Left lung (tissue), 4 donors: ENCODE measurements at regions not wholly inside any gene's neighbourhood (a gene's known extent, or its start where the extent isn't known, plus 50 kb on each side); places are given as distances from the start of the nearest gene placed in this dataset.

ENCODE experiments used
- ATAC-seq: fragments of 200-7000 bp; cut with Tn5 transposase; one replicate; pipeline ENCODE4 v1.9.1; 2020; ENCODE audit warnings: moderate library complexity
- DNase-seq, 4 donors: peaks; one replicate each; pipeline ENCODE4 v3.0.0-alpha.2; 2013 to 2020
- H3K27ac ChIP-seq, 2 donors: fragments of 200-600 bp; sonication (generic) in 1 of 2; one replicate each; pipeline versions ENCODE4 v1.5.0 to v1.8.0; 2020 to 2021
- H3K27me3 ChIP-seq, 2 donors: fragments of 200-600 bp; sonication (generic) in 1 of 2; one replicate each; pipeline versions ENCODE4 v1.5.0 to v1.8.0; 2020 to 2021
- H3K36me3 ChIP-seq, 2 donors: fragments of 200-600 bp; sonication (generic) in 1 of 2; one replicate each; pipeline versions ENCODE4 v1.5.0 to v1.8.0; 2020 to 2021
- H3K4me1 ChIP-seq, 2 donors: fragments of 200-600 bp; one replicate each; pipeline ENCODE4 v1.8.0; 2021
- H3K4me3 ChIP-seq, 2 donors: fragments of 200-600 bp; sonication (generic) in 1 of 2; one replicate each; pipeline versions ENCODE4 v1.5.0 to v1.8.0; 2020 to 2021; ENCODE audit warnings: mild to moderate bottlenecking in 1 of 2
- H3K9me3 ChIP-seq, 2 donors: fragments of 200-600 bp; sonication (generic) in 1 of 2; one replicate each; pipeline versions ENCODE4 v1.5.0 to v1.8.0; 2020 to 2021
- intact Hi-C, 2 donors: fragments of 100-400 bp; cut with DNase I; formaldehyde crosslinking; loops; one replicate each; pipeline versions ENCODE4 v1.11.2 to v1.14.2; 2022
- TF ChIP-seq, protein P1 (sequence below), 2 donors: fragments of 200-600 bp; sonication (generic) in 1 of 2; IDR thresholded peaks; one replicate each; pipeline versions ENCODE4 v1.5.0 to v1.8.0; 2021; ENCODE audit warnings: antibody characterized with exemption in 2 of 2
- donor health status: DM: no; HTN: yes; CAD: no.
- donor health status: DM: no; HTN: no; CAD: no.

DNA sequence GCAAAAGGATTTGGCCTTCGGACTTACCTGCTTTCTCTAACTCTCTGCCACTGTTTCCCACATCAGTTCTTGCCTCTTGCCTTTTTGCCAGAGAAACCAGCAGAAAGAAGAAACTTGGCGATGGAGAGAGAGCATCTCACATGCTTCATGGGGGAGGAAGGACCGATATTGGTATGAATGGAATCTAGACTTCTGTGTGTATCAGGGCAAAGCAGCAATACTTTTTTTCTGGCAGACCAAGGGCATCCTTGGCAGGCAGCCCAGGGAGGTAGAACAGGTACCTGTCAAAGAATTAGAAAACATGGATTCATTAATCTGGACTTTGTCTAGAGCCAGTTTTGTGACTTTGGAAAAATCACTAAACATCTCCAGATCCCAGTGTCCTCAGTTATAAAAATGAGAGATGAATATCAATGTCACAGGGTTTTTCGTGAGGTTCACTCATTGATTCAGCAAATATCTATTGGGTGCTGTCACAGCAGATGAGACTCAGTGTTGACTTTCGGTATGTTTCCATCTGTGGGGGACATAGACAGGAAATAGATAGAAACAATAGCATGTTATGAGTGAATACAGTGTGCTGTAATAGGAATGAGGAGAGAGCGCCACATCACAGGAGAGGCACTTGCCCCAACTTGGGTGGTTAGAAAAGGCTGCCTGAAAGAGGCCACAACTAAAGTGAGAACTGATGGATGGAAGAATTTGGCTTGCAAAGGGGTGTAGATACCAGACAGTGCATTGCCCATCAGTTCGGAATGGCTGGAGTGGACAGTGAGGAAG, 114.1 kb downstream of the CD83 start:
- intact Hi-C loops, result no loop called here
- no peak overlapping the region for H3K4me3 ChIP-seq
- H3K27ac ChIP-seq, result no peak overlapping the region
- DNase-seq, result no peak
- TF ChIP-seq, protein P1, sequence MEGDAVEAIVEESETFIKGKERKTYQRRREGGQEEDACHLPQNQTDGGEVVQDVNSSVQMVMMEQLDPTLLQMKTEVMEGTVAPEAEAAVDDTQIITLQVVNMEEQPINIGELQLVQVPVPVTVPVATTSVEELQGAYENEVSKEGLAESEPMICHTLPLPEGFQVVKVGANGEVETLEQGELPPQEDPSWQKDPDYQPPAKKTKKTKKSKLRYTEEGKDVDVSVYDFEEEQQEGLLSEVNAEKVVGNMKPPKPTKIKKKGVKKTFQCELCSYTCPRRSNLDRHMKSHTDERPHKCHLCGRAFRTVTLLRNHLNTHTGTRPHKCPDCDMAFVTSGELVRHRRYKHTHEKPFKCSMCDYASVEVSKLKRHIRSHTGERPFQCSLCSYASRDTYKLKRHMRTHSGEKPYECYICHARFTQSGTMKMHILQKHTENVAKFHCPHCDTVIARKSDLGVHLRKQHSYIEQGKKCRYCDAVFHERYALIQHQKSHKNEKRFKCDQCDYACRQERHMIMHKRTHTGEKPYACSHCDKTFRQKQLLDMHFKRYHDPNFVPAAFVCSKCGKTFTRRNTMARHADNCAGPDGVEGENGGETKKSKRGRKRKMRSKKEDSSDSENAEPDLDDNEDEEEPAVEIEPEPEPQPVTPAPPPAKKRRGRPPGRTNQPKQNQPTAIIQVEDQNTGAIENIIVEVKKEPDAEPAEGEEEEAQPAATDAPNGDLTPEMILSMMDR (IDR thresholded peaks at IDR 0.05), result no peak
- no peaks in the 10 kb centered on the region for H3K27me3 ChIP-seq
- H3K9me3 ChIP-seq, result no peaks in the 10 kb centered on the region
- no peaks in the 10 kb centered on the region for H3K36me3 ChIP-seq
- no peak for ATAC-seq
- no peaks in the 10 kb centered on the region for H3K4me1 ChIP-seq

GRCh38 chr6:14232889-14233288, 115.3 kb downstream of the CD83 start:
- ATAC-seq (no peak), DNase-seq (no peak)
- no peak overlapping the region for H3K27ac ChIP-seq
- no peaks in the 10 kb centered on the region for H3K4me1 ChIP-seq
- H3K9me3 ChIP-seq, result no peaks in the 10 kb centered on the region
- H3K4me3 ChIP-seq, result no peak overlapping the region
- intact Hi-C loops, result no loop called here
- TF ChIP-seq, protein P1 (IDR thresholded peaks at IDR 0.05), result no peak
- no peaks in the 10 kb centered on the region for H3K36me3 ChIP-seq
- H3K27me3 ChIP-seq, result no peaks in the 10 kb centered on the region

DNA sequence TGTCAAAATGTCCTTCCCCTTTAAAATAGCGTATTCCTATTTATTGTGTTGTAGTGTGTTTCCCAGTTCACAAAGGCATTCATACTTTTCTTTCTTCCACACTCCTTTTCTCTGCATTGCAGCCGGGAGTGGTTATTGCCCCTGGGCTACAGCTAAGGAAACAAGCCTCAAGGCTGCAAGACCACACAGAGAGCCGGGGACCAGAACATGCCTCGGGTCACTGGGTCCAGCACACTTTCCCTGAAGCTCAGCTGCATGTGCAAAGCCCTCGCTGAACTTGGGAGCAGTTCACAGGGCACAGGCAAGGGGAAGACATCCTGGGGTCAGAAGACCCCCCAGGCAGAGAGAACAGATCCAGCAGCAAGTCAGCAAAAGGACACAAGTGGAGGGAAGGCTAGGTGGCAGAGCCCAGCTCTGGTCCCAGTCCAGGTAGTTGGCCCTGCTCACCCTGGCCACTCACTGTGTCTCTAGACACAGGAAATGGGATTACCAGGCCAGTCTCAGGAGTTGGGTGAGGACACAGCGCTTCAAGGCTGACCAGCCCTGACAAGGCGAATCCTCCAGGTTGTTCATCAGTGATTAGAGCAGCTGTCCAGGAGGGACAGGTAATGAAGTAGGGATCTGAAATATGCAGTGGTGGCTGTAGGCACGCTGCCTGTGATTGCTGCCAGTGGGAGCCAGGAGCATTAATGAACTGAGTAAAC, 118.2 kb downstream of the CD83 start:
- DNase-seq, result no peak
- no peak for ATAC-seq
- Histone ChIP-seq H3K36me3 (no peaks in the 10 kb centered on the region), H3K27me3 (no peaks in the 10 kb centered on the region), H3K4me1 (peaks cover 0 to under 1% of the 10 kb centered on the region in 2 donors), H3K4me3 (no peak overlapping the region), H3K9me3 (peaks cover 0 to 3% of the 10 kb centered on the region in 2 donors), H3K27ac (no peak overlapping the region)
- intact Hi-C loops, result no loop called here
- TF ChIP-seq, protein P1 (IDR thresholded peaks at IDR 0.05), result no peak

GRCh38 chr6:14239097-14239496, 121.5 kb downstream of the CD83 start:
- H3K27ac ChIP-seq, result no peak overlapping the region
- no peaks in the 10 kb centered on the region for H3K27me3 ChIP-seq
- H3K36me3 ChIP-seq, result no peaks in the 10 kb centered on the region
- TF ChIP-seq, protein P1 (IDR thresholded peaks at IDR 0.05), result no peak
- H3K9me3 ChIP-seq, result peaks cover 0 to 3% of the 10 kb centered on the region in 2 donors
- no peak for DNase-seq
- H3K4me3 ChIP-seq, result no peak overlapping the region
- peaks cover 0 to 7% of the 10 kb centered on the region in 2 donors for H3K4me1 ChIP-seq
- ATAC-seq, result no peak
- intact Hi-C loops, result no loop called here

DNA sequence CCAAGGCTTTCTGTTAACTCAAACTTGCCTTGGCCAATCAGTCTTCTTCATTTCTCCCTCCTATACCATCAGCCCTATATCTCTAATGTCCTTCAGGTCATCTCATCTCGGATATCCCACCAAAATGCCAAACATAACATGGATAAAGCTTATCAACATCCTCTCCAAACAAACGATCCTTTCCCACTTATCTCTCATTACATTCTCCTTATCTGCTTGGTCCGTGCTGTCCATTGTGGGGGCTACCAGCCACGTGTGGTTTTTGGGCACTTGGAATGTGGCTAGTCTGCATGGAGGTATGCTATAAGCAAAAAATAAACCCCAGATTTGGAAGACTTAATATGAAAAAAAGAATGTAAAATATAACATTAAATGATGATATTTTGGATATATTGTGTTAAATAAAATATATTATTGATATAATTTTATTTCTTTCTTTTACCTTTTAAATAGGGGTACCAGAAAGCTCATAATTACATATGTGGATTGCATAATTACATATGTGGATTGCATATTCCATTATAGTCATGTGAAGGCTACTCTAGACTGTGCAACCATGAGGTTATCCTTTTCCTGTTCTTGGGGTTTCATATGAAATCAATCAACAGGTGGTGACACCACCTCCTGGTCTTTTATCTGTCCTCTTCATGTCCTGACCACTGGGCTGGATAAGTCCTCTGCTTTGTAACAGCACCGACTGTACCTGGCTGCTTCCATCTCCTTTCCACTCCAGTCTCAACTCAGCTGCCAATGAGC, 123.0 kb downstream of the CD83 start:
- intact Hi-C loops, result no loop called here
- Histone ChIP-seq H3K36me3 (no peaks in the 10 kb centered on the region), H3K4me3 (no peak overlapping the region), H3K27ac (no peak overlapping the region), H3K4me1 (peaks cover 0 to 7% of the 10 kb centered on the region in 2 donors), H3K9me3 (peaks cover 0 to 3% of the 10 kb centered on the region in 2 donors), H3K27me3 (no peaks in the 10 kb centered on the region)
- TF ChIP-seq, protein P1 (IDR thresholded peaks at IDR 0.05), result no peak
- no peak for DNase-seq
- ATAC-seq, result no peak
